ENCODE measurements at regions not wholly inside any gene's neighbourhood (a gene's known extent, or its start where the extent isn't known, plus 50 kb on each side); places are given as distances from the start of the nearest gene placed in this dataset.

DNA sequence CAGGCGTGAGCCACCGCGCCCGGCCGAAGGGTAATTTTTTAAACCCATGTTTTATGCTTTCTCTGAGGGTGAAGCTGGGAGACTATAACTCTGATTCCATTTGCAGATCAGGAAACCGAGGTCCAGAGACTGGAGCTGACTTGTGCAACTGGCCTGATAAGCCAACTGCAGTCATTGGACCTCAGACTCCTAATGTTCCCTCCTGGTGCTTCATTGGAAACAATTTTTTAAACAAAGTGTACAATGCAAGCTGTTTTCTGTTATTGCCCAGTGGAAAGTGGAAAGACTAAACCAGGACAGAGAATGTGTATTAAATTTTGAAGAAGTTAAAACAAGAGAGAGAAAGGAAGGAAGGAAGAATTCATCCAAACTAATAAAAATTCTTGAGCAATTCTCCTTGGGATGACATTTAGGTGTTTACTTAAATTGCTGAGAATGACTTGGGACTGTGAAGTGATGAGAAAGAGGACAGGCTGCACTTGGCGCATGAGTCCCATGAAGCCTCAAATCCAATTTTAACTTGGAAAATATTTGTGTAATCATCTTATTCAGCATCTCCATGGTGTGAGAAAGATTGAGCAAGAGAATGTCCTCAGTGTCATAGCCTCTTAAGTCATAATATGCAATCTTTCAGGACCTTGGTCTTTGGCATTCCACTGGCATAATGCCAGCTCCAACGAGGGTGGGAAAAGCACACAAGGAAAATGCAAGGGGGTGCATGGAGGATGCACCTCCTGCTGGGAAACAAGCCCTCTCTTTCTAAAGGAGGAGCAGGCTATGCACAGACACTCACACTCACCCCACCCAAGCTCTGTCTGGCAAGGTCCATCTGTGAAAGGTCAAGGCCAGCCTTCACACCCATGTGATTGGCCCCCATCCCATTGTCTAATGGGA, 342.0 kb downstream of the SIPA1L2 start:
- peak in 1 of 2 donors; percentile 22 for DNase-seq (ENCODE audit: low read depth in 2 of 2)
- TF ChIP-seq, protein P1, sequence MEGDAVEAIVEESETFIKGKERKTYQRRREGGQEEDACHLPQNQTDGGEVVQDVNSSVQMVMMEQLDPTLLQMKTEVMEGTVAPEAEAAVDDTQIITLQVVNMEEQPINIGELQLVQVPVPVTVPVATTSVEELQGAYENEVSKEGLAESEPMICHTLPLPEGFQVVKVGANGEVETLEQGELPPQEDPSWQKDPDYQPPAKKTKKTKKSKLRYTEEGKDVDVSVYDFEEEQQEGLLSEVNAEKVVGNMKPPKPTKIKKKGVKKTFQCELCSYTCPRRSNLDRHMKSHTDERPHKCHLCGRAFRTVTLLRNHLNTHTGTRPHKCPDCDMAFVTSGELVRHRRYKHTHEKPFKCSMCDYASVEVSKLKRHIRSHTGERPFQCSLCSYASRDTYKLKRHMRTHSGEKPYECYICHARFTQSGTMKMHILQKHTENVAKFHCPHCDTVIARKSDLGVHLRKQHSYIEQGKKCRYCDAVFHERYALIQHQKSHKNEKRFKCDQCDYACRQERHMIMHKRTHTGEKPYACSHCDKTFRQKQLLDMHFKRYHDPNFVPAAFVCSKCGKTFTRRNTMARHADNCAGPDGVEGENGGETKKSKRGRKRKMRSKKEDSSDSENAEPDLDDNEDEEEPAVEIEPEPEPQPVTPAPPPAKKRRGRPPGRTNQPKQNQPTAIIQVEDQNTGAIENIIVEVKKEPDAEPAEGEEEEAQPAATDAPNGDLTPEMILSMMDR (IDR thresholded peaks at IDR 0.05; ENCODE audit: low read depth, low read length), result no peak
- H3K4me3 ChIP-seq (replicated peaks in 1 of 2; ENCODE audit: low read depth in 2 of 2, low read length in 2 of 2), result no peak overlapping the region

DNA sequence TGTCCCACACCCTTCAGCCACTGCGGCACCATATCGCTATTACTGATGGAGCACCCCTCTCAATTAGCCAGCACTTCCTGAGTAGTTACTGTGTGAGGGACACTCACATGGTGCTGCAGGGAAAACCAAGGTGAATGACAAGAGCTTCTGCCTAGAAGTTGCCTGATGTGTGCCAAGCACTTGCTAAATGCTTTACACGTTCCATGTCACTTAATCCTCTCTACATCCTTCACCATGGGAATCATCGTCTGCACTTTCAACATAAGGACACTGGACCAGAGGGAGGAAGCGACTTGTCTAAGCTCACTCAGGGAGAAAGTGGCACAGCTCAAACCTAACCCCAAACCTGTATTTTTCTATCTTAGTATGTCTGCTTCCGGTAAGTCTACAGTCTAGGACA, 344.8 kb downstream of the SIPA1L2 start:
- no peak overlapping the region for H3K4me3 ChIP-seq (replicated peaks in 1 of 2; ENCODE audit: low read depth in 2 of 2, low read length in 2 of 2)
- no peak for DNase-seq (ENCODE audit: low read depth in 2 of 2)
- TF ChIP-seq, protein P1 (IDR thresholded peaks at IDR 0.05; ENCODE audit: low read depth, low read length), result no peak

DNA sequence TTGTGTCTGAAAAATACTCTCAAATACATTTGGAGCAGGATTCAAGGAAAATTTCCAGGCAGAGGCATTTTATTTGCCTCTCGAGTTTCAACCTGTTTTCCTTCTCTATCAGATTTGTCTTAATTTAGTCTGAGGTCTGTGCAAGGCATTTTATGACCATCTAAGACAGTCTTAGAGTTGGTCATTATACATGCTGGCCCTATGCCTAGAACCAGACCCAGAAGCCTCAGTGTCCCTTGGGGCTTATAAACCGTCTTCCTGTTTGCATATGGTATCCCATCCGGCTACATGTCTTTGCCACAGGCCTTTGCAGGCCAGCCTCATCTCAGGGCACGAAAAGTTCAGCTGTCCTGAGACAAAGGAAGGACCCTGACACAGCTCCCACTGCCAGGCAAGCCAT, 346.1 kb downstream of the SIPA1L2 start:
- TF ChIP-seq, protein P1 (IDR thresholded peaks at IDR 0.05; ENCODE audit: low read depth, low read length), result no peak
- H3K4me3 ChIP-seq (replicated peaks in 1 of 2; ENCODE audit: low read depth in 2 of 2, low read length in 2 of 2), result no peak overlapping the region
- DNase-seq (ENCODE audit: low read depth in 2 of 2), result no peak

DNA sequence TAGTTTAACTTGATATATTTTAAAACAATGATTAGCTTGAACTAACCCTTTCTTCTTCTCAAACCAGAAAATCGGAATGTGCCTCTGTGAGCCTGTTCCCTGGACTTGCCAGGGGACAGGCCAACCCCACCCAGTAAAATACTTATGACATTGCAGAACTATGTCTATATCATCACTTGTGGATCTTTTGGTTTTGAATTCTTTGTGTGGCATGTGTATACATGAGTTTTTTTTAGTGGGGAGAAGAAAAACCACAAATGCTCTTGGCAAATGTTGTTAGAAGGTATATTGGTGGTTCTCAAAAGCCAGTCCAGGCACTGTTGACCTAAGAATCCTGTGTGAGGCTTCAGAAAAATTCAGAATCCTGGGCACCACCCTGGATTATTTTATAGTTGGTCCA, 347.4 kb downstream of the SIPA1L2 start:
- DNase-seq (ENCODE audit: low read depth in 2 of 2), result no peak
- TF ChIP-seq, protein P1 (IDR thresholded peaks at IDR 0.05; ENCODE audit: low read depth, low read length), result no peak
- no peak overlapping the region for H3K4me3 ChIP-seq (replicated peaks in 1 of 2; ENCODE audit: low read depth in 2 of 2, low read length in 2 of 2)

DNA sequence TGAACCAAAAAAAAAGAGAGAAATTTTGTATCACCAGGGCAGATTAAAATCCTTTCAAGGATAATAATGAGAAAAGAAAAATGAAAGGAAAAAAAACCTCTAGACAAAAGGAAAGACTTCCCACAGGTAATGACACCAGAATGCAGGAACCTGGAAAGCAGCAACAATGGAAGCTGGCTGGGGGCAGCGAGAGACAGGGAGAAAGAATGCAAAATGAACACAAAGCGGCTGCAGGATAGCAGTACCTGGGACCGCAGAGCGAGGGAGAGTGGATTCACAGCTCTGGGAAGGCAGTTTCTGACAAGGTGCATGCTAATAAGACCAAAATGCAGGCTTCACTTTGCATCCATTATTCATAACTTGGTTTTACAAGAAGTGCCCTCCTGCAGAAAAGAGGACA, 349.0 kb downstream of the SIPA1L2 start:
- DNase-seq (ENCODE audit: low read depth in 2 of 2), result no peak
- TF ChIP-seq, protein P1 (IDR thresholded peaks at IDR 0.05; ENCODE audit: low read depth, low read length), result no peak
- H3K4me3 ChIP-seq (replicated peaks in 1 of 2; ENCODE audit: low read depth in 2 of 2, low read length in 2 of 2), result no peak overlapping the region

DNA sequence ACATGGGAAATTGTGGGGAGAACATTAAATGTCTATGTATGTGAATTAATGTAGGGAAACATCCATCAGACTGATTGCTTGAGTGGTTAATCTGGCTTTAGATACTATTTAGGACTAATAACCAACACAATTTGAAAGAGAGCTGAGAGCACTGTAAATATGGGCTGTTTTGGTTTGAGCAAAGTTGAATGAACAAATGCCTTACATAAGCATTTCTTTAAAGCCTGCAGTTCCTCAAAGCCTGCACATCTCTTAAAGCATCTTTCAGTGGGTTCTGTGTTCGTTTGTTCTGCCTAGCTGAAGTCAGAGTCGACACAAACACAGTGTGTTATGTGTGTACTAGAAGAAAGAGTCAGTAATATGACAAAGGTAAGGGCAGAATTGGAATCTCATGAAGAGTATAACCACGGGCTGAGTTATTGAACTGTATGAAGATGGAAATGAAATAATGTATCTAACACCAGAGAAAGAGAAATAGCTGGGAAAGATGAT, 350.0 kb downstream of the SIPA1L2 start:
- TF ChIP-seq, protein P1 (IDR thresholded peaks at IDR 0.05; ENCODE audit: low read depth, low read length), result no peak
- DNase-seq (ENCODE audit: low read depth in 2 of 2), result no peak
- H3K4me3 ChIP-seq (replicated peaks in 1 of 2; ENCODE audit: low read depth in 2 of 2, low read length in 2 of 2), result no peak overlapping the region

Data from cardiac fibroblast (primary cell).